SK-N-SH (cell line): ENCODE measurements at regions not wholly inside any gene's neighbourhood (a gene's known extent, or its start where the extent isn't known, plus 50 kb on each side); places are given as distances from the start of the nearest gene placed in this dataset.

ENCODE experiments used
- CTCF ChIA-PET: fragments of 300-600, 350-600 bp; formaldehyde crosslinking; extraction: SDS; loops from one replicate; lab custom pipeline; 2021; lab: Yijun Ruan, JAX
- POLR2A ChIA-PET: fragments of 350-600 bp; sonication (Branson Sonifier 250); formaldehyde crosslinking; extraction: SDS; loops from one replicate; lab custom pipeline; 2020; ENCODE audit warnings: antibody characterized with exemption, inconsistent platforms; lab: Yijun Ruan, JAX
- DNase-seq: peaks from one replicate; pipeline ENCODE4 v3.0.0; 2012
- H2AFZ ChIP-seq: fragments of 200-600 bp; sonication (generic); 2 replicates; pipeline ENCODE4 v1.8.1; 2016; ENCODE audit warnings: antibody characterized with exemption, mild to moderate bottlenecking, low read depth
- H3F3A ChIP-seq: fragments of 200-600 bp; sonication (generic); replicated peaks from 2 replicates; pipeline ENCODE3; 2016; ENCODE audit warnings: antibody characterized with exemption, mild to moderate bottlenecking; ENCODE audit not compliant: insufficient read depth
- H3K27ac ChIP-seq, 2 experiments: fragments of 200-500 bp in 1 of 2; fragments of 200-600 bp in 1 of 2; sonication (Bioruptor generic) in 1 of 2; sonication (generic), shearing (Covaris generic) in 1 of 2; 2 replicates each; pipeline versions ENCODE4 v1.5.1 to v1.6.1; 2014 to 2016; ENCODE audit warnings: low read depth in 2 of 2, inconsistent platforms in 1 of 2, low read length in 1 of 2, mild to moderate bottlenecking in 1 of 2, mixed read lengths in 1 of 2
- H3K27me3 ChIP-seq: fragments of 200-600 bp; sonication (generic), shearing (Covaris generic); 2 replicates; pipeline ENCODE4 v1.6.1; 2016; ENCODE audit warnings: mixed run types; ENCODE audit not compliant: insufficient read depth
- H3K36me3 ChIP-seq, 2 experiments: fragments of 200-500 bp in 1 of 2; fragments of 200-600 bp in 1 of 2; sonication (Bioruptor generic) in 1 of 2; sonication (generic) in 1 of 2; replicated peaks in 1 of 2; 2 replicates each; pipeline versions ENCODE3 to v1.5.1; 2014 to 2016; ENCODE audit warnings: low read length in 1 of 2, mild to moderate bottlenecking in 1 of 2; ENCODE audit not compliant: insufficient read depth in 2 of 2, control insufficient read depth in 1 of 2
- H3K4me1 ChIP-seq, 2 experiments: fragments of 200-500 bp in 1 of 2; fragments of 200-600 bp in 1 of 2; sonication (Bioruptor generic) in 1 of 2; sonication (generic), shearing (Covaris generic) in 1 of 2; 2 replicates each; pipeline versions ENCODE4 v1.5.1 to v1.6.1; 2014 to 2016; ENCODE audit warnings: low read depth in 1 of 2, low read length in 1 of 2, mixed run types in 1 of 2; ENCODE audit not compliant: insufficient read depth in 2 of 2, control insufficient read depth in 1 of 2
- H3K4me2 ChIP-seq: fragments of 200-600 bp; sonication (generic), shearing (Covaris generic); 2 replicates; pipeline ENCODE4 v1.6.1; 2017; ENCODE audit warnings: mixed run types
- H3K4me3 ChIP-seq, 2 experiments: fragments of 200-500 bp in 1 of 2; fragments of 200-600 bp in 1 of 2; sonication (Bioruptor generic) in 1 of 2; sonication (generic), shearing (Covaris generic) in 1 of 2; 2 replicates each; pipeline versions ENCODE4 v1.5.1 to v1.8.1; 2014 to 2016; ENCODE audit warnings: low read depth in 2 of 2, inconsistent platforms in 1 of 2, low read length in 1 of 2, mild to moderate bottlenecking in 1 of 2, mixed read lengths in 1 of 2, moderate library complexity in 1 of 2
- H3K79me2 ChIP-seq: fragments of 200-600 bp; sonication (generic); 2 replicates; pipeline ENCODE4 v1.8.1; 2017; ENCODE audit warnings: mild to moderate bottlenecking; ENCODE audit not compliant: insufficient read depth
- H3K9ac ChIP-seq: fragments of 200-600 bp; sonication (generic); 2 replicates; pipeline ENCODE4 v1.6.1; 2017; ENCODE audit warnings: mixed run types
- H3K9me2 ChIP-seq: fragments of 200-600 bp; sonication (generic); 2 replicates; pipeline ENCODE4 v1.6.1; 2017; ENCODE audit warnings: mixed run types
- H3K9me3 ChIP-seq: fragments of 200-600 bp; sonication (generic); 2 replicates; pipeline ENCODE4 v1.6.1; 2017; ENCODE audit warnings: mixed run types, mild to moderate bottlenecking, moderate library complexity
- H4K20me1 ChIP-seq: fragments of 200-600 bp; sonication (generic); 2 replicates; pipeline ENCODE4 v1.6.1; 2017; ENCODE audit warnings: mild to moderate bottlenecking, mixed run types; ENCODE audit not compliant: insufficient read depth
- EP300 ChIP-seq, 2 experiments: IDR thresholded peaks; 2 replicates each; pipeline versions ENCODE4 v1.4.0 to v1.6.1; 2012; ENCODE audit warnings: borderline replicate concordance in 1 of 2, low read depth in 1 of 2, low read length in 1 of 2
- FOXJ3 ChIP-seq: sonication (generic); formaldehyde crosslinking; IDR thresholded peaks from 2 replicates; pipeline ENCODE4 v1.5.1; 2020; ENCODE audit warnings: mild to moderate bottlenecking, missing genetic modification reagents
- FOXM1 ChIP-seq: IDR thresholded peaks from 2 replicates; pipeline ENCODE4 v1.4.0; 2012; ENCODE audit warnings: low read depth, mild to moderate bottlenecking
- GATA2 ChIP-seq: sonication (generic); formaldehyde crosslinking; IDR thresholded peaks from 2 replicates; pipeline ENCODE4 v1.5.0; 2020; ENCODE audit warnings: mild to moderate bottlenecking, missing genetic modification reagents
- JUND ChIP-seq: IDR thresholded peaks from 2 replicates; pipeline ENCODE4 v1.4.0; 2012
- MXI1 ChIP-seq: IDR thresholded peaks from 2 replicates; pipeline ENCODE4 v1.6.1; 2012; ENCODE audit warnings: mild to moderate bottlenecking, low read depth, low read length, improper control_type of control experiment
- RXRA ChIP-seq: IDR thresholded peaks from 2 replicates; pipeline ENCODE4 v1.4.0; 2012; ENCODE audit warnings: low read depth, mild to moderate bottlenecking, borderline replicate concordance
- SIN3A ChIP-seq: IDR thresholded peaks from 2 replicates; pipeline ENCODE4 v1.6.1; 2012; ENCODE audit warnings: low read depth, mild to moderate bottlenecking, low read length, moderate library complexity, borderline replicate concordance
- SMC3 ChIP-seq: IDR thresholded peaks from 2 replicates; pipeline ENCODE4 v1.6.1; 2012; ENCODE audit warnings: low read depth, low read length, improper control_type of control experiment
- TAF1 ChIP-seq: IDR thresholded peaks from 2 replicates; pipeline ENCODE4 v1.6.1; 2012; ENCODE audit warnings: low read depth, mild to moderate bottlenecking, low read length, moderate library complexity, borderline replicate concordance
- TEAD4 ChIP-seq: IDR thresholded peaks from 2 replicates; pipeline ENCODE4 v1.4.0; 2012; ENCODE audit warnings: mild to moderate bottlenecking, borderline replicate concordance; ENCODE audit not compliant: insufficient read depth
- WGBS: methylation state at CpG from one replicate; pipeline ENCODE4 v1.1.6; 2017; ENCODE audit warnings: low lambda C conversion rate; 5-methylcytosine and 5-hydroxymethylcytosine counted together
- TF ChIP-seq, protein P1 (sequence below): fragments of 150-350 bp; IDR thresholded peaks from 2 replicates; pipeline ENCODE4 v1.6.1; 2016; ENCODE audit warnings: mild to moderate bottlenecking, low read depth, low read length
- TF ChIP-seq, protein P2 (sequence below): IDR thresholded peaks from 2 replicates; pipeline ENCODE4 v1.4.0; 2012; ENCODE audit warnings: low read depth, borderline replicate concordance
- TF ChIP-seq, protein P3 (sequence below): IDR thresholded peaks from 2 replicates; pipeline ENCODE4 v1.4.0; 2012; ENCODE audit warnings: low read depth
- TF ChIP-seq, protein P4 (sequence below): IDR thresholded peaks from 2 replicates; pipeline ENCODE4 v1.6.1; 2012; ENCODE audit warnings: mild to moderate bottlenecking, low read depth, low read length, moderate library complexity
- TF ChIP-seq, protein P5 (sequence below): fragments of 150-350 bp; IDR thresholded peaks from 2 replicates; pipeline ENCODE4 v1.6.1; 2017; ENCODE audit warnings: antibody characterized with exemption, low read length, low read depth, borderline replicate concordance
- TF ChIP-seq, protein P6 (sequence below): IDR thresholded peaks from 2 replicates; pipeline ENCODE4 v1.4.0; 2012; ENCODE audit warnings: low read depth, borderline replicate concordance

DNA sequence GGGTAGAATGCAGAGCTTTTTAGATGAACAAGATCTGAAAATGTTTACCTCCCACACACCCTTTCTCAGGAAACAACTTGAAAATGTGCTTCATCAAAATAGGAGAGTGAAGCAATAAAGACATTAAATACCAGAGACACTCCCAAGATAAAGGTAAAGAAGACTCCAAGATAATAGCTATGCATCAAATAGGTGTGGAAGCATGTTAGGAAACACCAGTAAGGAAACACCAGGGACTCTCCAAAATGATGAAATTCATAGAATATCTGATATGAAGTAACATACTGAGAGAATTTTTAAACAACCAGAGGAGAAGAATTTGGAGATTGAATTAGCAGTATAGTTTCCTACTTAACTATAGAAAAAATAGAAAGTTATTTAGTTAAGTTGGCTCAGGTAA is 57.0 kb downstream of the OR10A6 start:
- Histone ChIP-seq H3K9me2 (no peaks in the 10 kb centered on the region), H3K4me3 (no peak overlapping the region), H3K9me3 (peaks cover 7% of the 10 kb centered on the region; the same call in 1 of the 2 replicates), H3K36me3 (no peaks in the 10 kb centered on the region), H3K9ac (no peak overlapping the region), H3K79me2 (no peaks in the 10 kb centered on the region), H3K27me3 (no peaks in the 10 kb centered on the region), H3K27ac (no peak overlapping the region), H3K4me2 (no peak overlapping the region), H4K20me1 (no peaks in the 10 kb centered on the region), H3F3A (no peaks in the 10 kb centered on the region), H3K4me1 (no peaks in the 10 kb centered on the region), H2AFZ (no peak overlapping the region)
- no peak for DNase-seq
- no peak for TF ChIP-seq GATA2
- TF ChIP-seq, protein P1, sequence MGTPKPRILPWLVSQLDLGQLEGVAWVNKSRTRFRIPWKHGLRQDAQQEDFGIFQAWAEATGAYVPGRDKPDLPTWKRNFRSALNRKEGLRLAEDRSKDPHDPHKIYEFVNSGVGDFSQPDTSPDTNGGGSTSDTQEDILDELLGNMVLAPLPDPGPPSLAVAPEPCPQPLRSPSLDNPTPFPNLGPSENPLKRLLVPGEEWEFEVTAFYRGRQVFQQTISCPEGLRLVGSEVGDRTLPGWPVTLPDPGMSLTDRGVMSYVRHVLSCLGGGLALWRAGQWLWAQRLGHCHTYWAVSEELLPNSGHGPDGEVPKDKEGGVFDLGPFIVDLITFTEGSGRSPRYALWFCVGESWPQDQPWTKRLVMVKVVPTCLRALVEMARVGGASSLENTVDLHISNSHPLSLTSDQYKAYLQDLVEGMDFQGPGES, result no peak
- TF ChIP-seq FOXJ3 (CRISPR knock-in tag), result no peak
- TF ChIP-seq TAF1, result no peak
- TF ChIP-seq, protein P2, sequence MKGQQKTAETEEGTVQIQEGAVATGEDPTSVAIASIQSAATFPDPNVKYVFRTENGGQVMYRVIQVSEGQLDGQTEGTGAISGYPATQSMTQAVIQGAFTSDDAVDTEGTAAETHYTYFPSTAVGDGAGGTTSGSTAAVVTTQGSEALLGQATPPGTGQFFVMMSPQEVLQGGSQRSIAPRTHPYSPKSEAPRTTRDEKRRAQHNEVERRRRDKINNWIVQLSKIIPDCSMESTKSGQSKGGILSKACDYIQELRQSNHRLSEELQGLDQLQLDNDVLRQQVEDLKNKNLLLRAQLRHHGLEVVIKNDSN, result no peak
- TF ChIP-seq SIN3A, result no peak
- TF ChIP-seq EP300 (IDR thresholded peaks at IDR 0.05; ENCODE audit: borderline replicate concordance in 1 of 2, low read depth in 1 of 2, low read length in 1 of 2), result no peak
- no peak for TF ChIP-seq RXRA
- TF ChIP-seq FOXM1, result no peak
- no peak for TF ChIP-seq TEAD4
- TF ChIP-seq, protein P3, sequence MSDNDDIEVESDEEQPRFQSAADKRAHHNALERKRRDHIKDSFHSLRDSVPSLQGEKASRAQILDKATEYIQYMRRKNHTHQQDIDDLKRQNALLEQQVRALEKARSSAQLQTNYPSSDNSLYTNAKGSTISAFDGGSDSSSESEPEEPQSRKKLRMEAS, result no peak
- CTCF ChIA-PET, result interaction anchor here (2.4 kb wide), 1 partner anchor 19 kb away, joined by 8 read pairs; no protein-coding TSS in a partner anchor
- POLR2A ChIA-PET, result no interaction called here

DNA sequence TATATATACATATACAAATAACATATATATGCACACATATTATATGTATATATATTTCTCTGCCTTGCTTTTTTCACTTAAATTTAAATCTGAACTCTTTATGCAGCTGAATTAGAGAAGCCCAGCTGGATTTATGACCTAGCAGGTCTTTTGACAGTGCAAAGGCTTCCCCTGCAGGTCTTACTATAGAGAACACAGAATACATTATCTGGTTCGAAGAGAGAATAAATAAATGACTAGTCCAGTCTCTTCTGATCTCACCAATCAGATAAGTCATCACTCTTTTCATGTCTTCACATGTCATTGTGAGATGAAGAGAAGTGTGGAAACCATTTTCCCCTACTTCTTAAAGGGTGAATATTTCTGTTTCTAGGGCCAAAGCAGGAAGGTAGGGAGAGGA is 58.2 kb downstream of the OR10A6 start:
- no peaks in the 10 kb centered on the region for H3K36me3 ChIP-seq
- no peaks in the 10 kb centered on the region for H4K20me1 ChIP-seq
- no peak for DNase-seq
- H3K9me2 ChIP-seq, result no peaks in the 10 kb centered on the region
- H3K4me2 ChIP-seq, result no peak overlapping the region
- H3K9me3 ChIP-seq, result peaks cover 7% of the 10 kb centered on the region; the same call in 1 of the 2 replicates
- no peaks in the 10 kb centered on the region for H3K4me1 ChIP-seq
- no peak overlapping the region for H3K9ac ChIP-seq
- TF ChIP-seq, protein P4, sequence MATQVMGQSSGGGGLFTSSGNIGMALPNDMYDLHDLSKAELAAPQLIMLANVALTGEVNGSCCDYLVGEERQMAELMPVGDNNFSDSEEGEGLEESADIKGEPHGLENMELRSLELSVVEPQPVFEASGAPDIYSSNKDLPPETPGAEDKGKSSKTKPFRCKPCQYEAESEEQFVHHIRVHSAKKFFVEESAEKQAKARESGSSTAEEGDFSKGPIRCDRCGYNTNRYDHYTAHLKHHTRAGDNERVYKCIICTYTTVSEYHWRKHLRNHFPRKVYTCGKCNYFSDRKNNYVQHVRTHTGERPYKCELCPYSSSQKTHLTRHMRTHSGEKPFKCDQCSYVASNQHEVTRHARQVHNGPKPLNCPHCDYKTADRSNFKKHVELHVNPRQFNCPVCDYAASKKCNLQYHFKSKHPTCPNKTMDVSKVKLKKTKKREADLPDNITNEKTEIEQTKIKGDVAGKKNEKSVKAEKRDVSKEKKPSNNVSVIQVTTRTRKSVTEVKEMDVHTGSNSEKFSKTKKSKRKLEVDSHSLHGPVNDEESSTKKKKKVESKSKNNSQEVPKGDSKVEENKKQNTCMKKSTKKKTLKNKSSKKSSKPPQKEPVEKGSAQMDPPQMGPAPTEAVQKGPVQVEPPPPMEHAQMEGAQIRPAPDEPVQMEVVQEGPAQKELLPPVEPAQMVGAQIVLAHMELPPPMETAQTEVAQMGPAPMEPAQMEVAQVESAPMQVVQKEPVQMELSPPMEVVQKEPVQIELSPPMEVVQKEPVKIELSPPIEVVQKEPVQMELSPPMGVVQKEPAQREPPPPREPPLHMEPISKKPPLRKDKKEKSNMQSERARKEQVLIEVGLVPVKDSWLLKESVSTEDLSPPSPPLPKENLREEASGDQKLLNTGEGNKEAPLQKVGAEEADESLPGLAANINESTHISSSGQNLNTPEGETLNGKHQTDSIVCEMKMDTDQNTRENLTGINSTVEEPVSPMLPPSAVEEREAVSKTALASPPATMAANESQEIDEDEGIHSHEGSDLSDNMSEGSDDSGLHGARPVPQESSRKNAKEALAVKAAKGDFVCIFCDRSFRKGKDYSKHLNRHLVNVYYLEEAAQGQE, result no peak
- TF ChIP-seq, protein P5, sequence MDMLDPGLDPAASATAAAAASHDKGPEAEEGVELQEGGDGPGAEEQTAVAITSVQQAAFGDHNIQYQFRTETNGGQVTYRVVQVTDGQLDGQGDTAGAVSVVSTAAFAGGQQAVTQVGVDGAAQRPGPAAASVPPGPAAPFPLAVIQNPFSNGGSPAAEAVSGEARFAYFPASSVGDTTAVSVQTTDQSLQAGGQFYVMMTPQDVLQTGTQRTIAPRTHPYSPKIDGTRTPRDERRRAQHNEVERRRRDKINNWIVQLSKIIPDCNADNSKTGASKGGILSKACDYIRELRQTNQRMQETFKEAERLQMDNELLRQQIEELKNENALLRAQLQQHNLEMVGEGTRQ, result no peak
- TF ChIP-seq SMC3 (no peak), JUND (no peak), MXI1 (no peak)
- TF ChIP-seq, protein P6, sequence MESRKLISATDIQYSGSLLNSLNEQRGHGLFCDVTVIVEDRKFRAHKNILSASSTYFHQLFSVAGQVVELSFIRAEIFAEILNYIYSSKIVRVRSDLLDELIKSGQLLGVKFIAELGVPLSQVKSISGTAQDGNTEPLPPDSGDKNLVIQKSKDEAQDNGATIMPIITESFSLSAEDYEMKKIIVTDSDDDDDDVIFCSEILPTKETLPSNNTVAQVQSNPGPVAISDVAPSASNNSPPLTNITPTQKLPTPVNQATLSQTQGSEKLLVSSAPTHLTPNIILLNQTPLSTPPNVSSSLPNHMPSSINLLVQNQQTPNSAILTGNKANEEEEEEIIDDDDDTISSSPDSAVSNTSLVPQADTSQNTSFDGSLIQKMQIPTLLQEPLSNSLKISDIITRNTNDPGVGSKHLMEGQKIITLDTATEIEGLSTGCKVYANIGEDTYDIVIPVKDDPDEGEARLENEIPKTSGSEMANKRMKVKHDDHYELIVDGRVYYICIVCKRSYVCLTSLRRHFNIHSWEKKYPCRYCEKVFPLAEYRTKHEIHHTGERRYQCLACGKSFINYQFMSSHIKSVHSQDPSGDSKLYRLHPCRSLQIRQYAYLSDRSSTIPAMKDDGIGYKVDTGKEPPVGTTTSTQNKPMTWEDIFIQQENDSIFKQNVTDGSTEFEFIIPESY, result no peak
- POLR2A ChIA-PET, result no interaction called here
- H3K79me2 ChIP-seq, result no peaks in the 10 kb centered on the region
- 0% methylated on average over 1 of the region's 1 CpG for WGBS
- H3K4me3 ChIP-seq, result no peak overlapping the region
- no peaks in the 10 kb centered on the region for H3K27me3 ChIP-seq
- no peaks in the 10 kb centered on the region for H3F3A ChIP-seq
- H3K27ac ChIP-seq, result no peak overlapping the region
- CTCF ChIA-PET, result no interaction called here
- H2AFZ ChIP-seq, result no peak overlapping the region
